Loucy (cell line): ENCODE measurements at regions not wholly inside any gene's neighbourhood (a gene's known extent, or its start where the extent isn't known, plus 50 kb on each side); places are given as distances from the start of the nearest gene placed in this dataset.

Source experiments
- H2AFZ ChIP-seq: fragments of 200-600 bp; sonication (generic); 2 replicates; pipeline ENCODE4 v1.6.0; 2016; ENCODE audit warnings: antibody characterized with exemption, mild to moderate bottlenecking, low read length, moderate library complexity
- H3F3A ChIP-seq: fragments of 200-600 bp; 2 replicates; pipeline ENCODE4 v1.6.0; 2016; ENCODE audit warnings: antibody characterized with exemption, low read depth, mild to moderate bottlenecking
- H3K27me3 ChIP-seq: fragments of 200-600 bp; sonication (generic); 2 replicates; pipeline ENCODE4 v1.6.1; 2014; ENCODE audit warnings: low read length, mild to moderate bottlenecking; ENCODE audit not compliant: insufficient read depth, poor library complexity, severe bottlenecking
- H3K36me3 ChIP-seq: fragments of 200-600 bp; sonication (generic); 2 replicates; pipeline ENCODE4 v1.6.1; 2016; ENCODE audit warnings: low read length; ENCODE audit not compliant: insufficient read depth
- H3K4me1 ChIP-seq: fragments of 200-600 bp; sonication (generic); 2 replicates; pipeline ENCODE4 v1.5.1; 2014; ENCODE audit warnings: low read length, mild to moderate bottlenecking; ENCODE audit not compliant: insufficient read depth, poor library complexity, severe bottlenecking
- H3K4me2 ChIP-seq: fragments of 200-600 bp; sonication (generic); 2 replicates; pipeline ENCODE4 v1.6.0; 2014; ENCODE audit warnings: antibody characterized with exemption, low read length, low read depth, mild to moderate bottlenecking; ENCODE audit not compliant: poor library complexity, severe bottlenecking
- H3K4me3 ChIP-seq: fragments of 200-600 bp; sonication (generic); 2 replicates; pipeline ENCODE4 v1.5.1; 2014; ENCODE audit warnings: low read length, mild to moderate bottlenecking, mixed read lengths; ENCODE audit not compliant: poor library complexity, severe bottlenecking
- H3K79me2 ChIP-seq: fragments of 200-600 bp; sonication (generic); 2 replicates; pipeline ENCODE4 v1.6.1; 2014; ENCODE audit warnings: low read length; ENCODE audit not compliant: insufficient read depth
- H3K9ac ChIP-seq: fragments of 200-600 bp; sonication (generic); 2 replicates; pipeline ENCODE4 v1.6.0; 2014; ENCODE audit warnings: mild to moderate bottlenecking, low read depth, low read length, moderate library complexity; ENCODE audit not compliant: poor library complexity, severe bottlenecking
- H3K9me2 ChIP-seq: fragments of 200-600 bp; sonication (generic); replicated peaks from 2 replicates; pipeline ENCODE4 v1.6.1; 2016; ENCODE audit warnings: low read depth, low read length, mixed read lengths
- H3K9me3 ChIP-seq: fragments of 200-600 bp; sonication (generic); 2 replicates; pipeline ENCODE4 v1.6.1; 2014; ENCODE audit warnings: mild to moderate bottlenecking, antibody characterized with exemption, low read length, low read depth; ENCODE audit not compliant: insufficient read depth
- H4K20me1 ChIP-seq: fragments of 200-600 bp; sonication (generic); 2 replicates; pipeline ENCODE4 v1.6.0; 2014; ENCODE audit warnings: antibody characterized with exemption, low read length, mild to moderate bottlenecking; ENCODE audit not compliant: insufficient read depth, poor library complexity, severe bottlenecking
- CTCF ChIP-seq: fragments of 200-600 bp; sonication (generic); conservative IDR thresholded peaks from 2 replicates; pipeline ENCODE4 v1.5.1; 2014; ENCODE audit warnings: mild to moderate bottlenecking, antibody characterized with exemption, low read length
- EZH2phosphoT487 ChIP-seq: fragments of 200-600 bp; IDR thresholded peaks from 2 replicates; pipeline ENCODE4 v1.6.1; 2018; ENCODE audit warnings: antibody characterized with exemption, mild to moderate bottlenecking, moderate library complexity, borderline replicate concordance

- Histone ChIP-seq H3K9ac (no peak overlapping the region), H3K9me2 (no peaks in the 10 kb centered on the region), H2AFZ (no peak overlapping the region), H3K79me2 (no peaks in the 10 kb centered on the region), H3K4me2 (no peak overlapping the region), H3K4me3 (no peak overlapping the region), H3F3A (no peaks in the 10 kb centered on the region), H3K9me3 (no peaks in the 10 kb centered on the region), H3K4me1 (peaks cover 6% of the 10 kb centered on the region), H4K20me1 (no peaks in the 10 kb centered on the region), H3K36me3 (no peaks in the 10 kb centered on the region), H3K27me3 (no peaks in the 10 kb centered on the region)
- no peak for TF ChIP-seq CTCF
- no peak for TF ChIP-seq EZH2phosphoT487
Measured at GRCh38 chr10:128766915-128767314, 640.7 kb upstream of the MKI67 start.

GRCh38 chr10:128774979-128775378 is 648.8 kb upstream of the MKI67 start:
- H2AFZ ChIP-seq, result no peak overlapping the region
- no peaks in the 10 kb centered on the region; the same call in 1 of the 2 replicates for H3K9me3 ChIP-seq
- no peaks in the 10 kb centered on the region for H3K36me3 ChIP-seq
- H4K20me1 ChIP-seq, result no peaks in the 10 kb centered on the region
- no peak overlapping the region for H3K4me3 ChIP-seq
- H3K4me2 ChIP-seq, result no peak overlapping the region
- no peaks in the 10 kb centered on the region for H3K79me2 ChIP-seq
- no peak for TF ChIP-seq CTCF
- H3K9me2 ChIP-seq, result no peaks in the 10 kb centered on the region
- H3K9ac ChIP-seq, result no peak overlapping the region
- H3K27me3 ChIP-seq, result no peaks in the 10 kb centered on the region
- H3K4me1 ChIP-seq, result peaks cover 20% of the 10 kb centered on the region
- H3F3A ChIP-seq, result no peaks in the 10 kb centered on the region

GRCh38 chr10:128775743-128776142 is 649.5 kb upstream of the MKI67 start:
- no peaks in the 10 kb centered on the region for H3K27me3 ChIP-seq
- H2AFZ ChIP-seq, result no peak overlapping the region
- H3K79me2 ChIP-seq, result no peaks in the 10 kb centered on the region
- H4K20me1 ChIP-seq, result no peaks in the 10 kb centered on the region
- H3K4me1 ChIP-seq, result peaks cover 27% of the 10 kb centered on the region
- H3K9me2 ChIP-seq, result no peaks in the 10 kb centered on the region
- H3K4me3 ChIP-seq, result no peak overlapping the region
- TF ChIP-seq CTCF (no peak), EZH2phosphoT487 (no peak)
- no peaks in the 10 kb centered on the region for H3F3A ChIP-seq
- H3K9me3 ChIP-seq, result no peaks in the 10 kb centered on the region; the same call in 1 of the 2 replicates
- no peaks in the 10 kb centered on the region for H3K36me3 ChIP-seq
- H3K9ac ChIP-seq, result no peak overlapping the region
- H3K4me2 ChIP-seq, result no peak overlapping the region
